Choroid plexus epithelial cell (primary cell): ENCODE measurements at regions not wholly inside any gene's neighbourhood (a gene's known extent, or its start where the extent isn't known, plus 50 kb on each side); places are given as distances from the start of the nearest gene placed in this dataset.

Experiments used
- DNase-seq: peaks from one replicate; pipeline ENCODE4 v3.0.0-alpha.2; 2010; ENCODE audit warnings: low read depth
- H3K4me3 ChIP-seq: 2 replicates; pipeline ENCODE4 v1.5.1; 2011; ENCODE audit warnings: low read depth, mild to moderate bottlenecking, control low read depth, low read length, moderate library complexity
- CTCF ChIP-seq: conservative IDR thresholded peaks from 2 replicates; pipeline ENCODE4 v1.5.1; 2011; ENCODE audit warnings: low read depth, mild to moderate bottlenecking, control low read depth, inconsistent platforms, low read length, moderate library complexity

GRCh38 chr4:3703677-3704521, 62.3 kb upstream of the ADRA2C start:
- TF ChIP-seq CTCF = no peak
- H3K4me3 ChIP-seq = no peak overlapping the region
- DNase-seq = no peak

- no peak for TF ChIP-seq CTCF
- no peak for DNase-seq
These were observed 62.9 kb upstream of the ADRA2C start for GRCh38 chr4:3703343-3703676.

GRCh38 chr4:3702561-3703221, 63.5 kb upstream of the ADRA2C start:
- TF ChIP-seq CTCF = no peak
- DNase-seq = no peak

More at GRCh38 chr4:3703343-3703676, 62.9 kb upstream of the ADRA2C start:
- no peak overlapping the region for H3K4me3 ChIP-seq

GRCh38 chr4:3701736-3702560, 64.2 kb upstream of the ADRA2C start:
- no peak overlapping the region for H3K4me3 ChIP-seq
- no peak for DNase-seq
- no peak for TF ChIP-seq CTCF

More at GRCh38 chr4:3702561-3703221, 63.5 kb upstream of the ADRA2C start:
- no peak overlapping the region for H3K4me3 ChIP-seq

- H3K4me3 ChIP-seq = no peak overlapping the region
- TF ChIP-seq CTCF = no peak
- no peak for DNase-seq
These were observed 64.9 kb upstream of the ADRA2C start for GRCh38 chr4:3701271-3701734.

- no peak for TF ChIP-seq CTCF
- DNase-seq = no peak
- H3K4me3 ChIP-seq = no peak overlapping the region
These were observed 65.4 kb upstream of the ADRA2C start for GRCh38 chr4:3700736-3701135.
